HL-60 (cell line): ENCODE measurements at regions not wholly inside any gene's neighbourhood (a gene's known extent, or its start where the extent isn't known, plus 50 kb on each side); places are given as distances from the start of the nearest gene placed in this dataset.

Experiments
- GABPA ChIP-seq: IDR thresholded peaks from 2 replicates; pipeline ENCODE4 v1.6.1; 2012; ENCODE audit warnings: low read depth
- POLR2AphosphoS5 ChIP-seq: IDR thresholded peaks from 2 replicates; pipeline ENCODE4 v1.6.1; 2012; ENCODE audit warnings: low read depth
- SPI1 ChIP-seq: IDR thresholded peaks from 2 replicates; pipeline ENCODE4 v1.6.1; 2012; ENCODE audit warnings: low read depth, mild to moderate bottlenecking, borderline replicate concordance
- TF ChIP-seq, protein P1 (sequence below): IDR thresholded peaks from one replicate; pipeline ENCODE4 v1.5.1; 2011; ENCODE audit warnings: low read length, control low read depth, inconsistent platforms; ENCODE audit not compliant: insufficient read depth

DNA sequence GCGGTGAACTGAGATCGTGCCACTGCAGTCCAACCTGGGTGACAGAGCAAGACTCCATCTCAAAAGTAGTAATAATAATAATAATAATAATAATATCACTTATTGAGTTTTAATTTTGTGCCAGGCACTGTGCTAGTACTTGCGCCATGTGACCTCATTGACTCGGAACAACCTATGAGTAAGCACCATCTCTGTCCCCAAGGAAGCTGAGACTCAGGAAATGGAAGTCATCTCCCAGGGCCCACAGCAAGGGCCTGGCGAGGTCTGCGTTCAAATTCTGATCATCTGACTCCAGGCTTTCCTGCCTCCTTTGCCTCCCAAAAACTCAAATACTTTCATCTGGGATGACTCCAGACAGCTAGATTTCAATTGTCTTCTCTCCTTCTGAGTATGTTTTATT is 162.9 kb downstream of the SEC14L1 start:
- TF ChIP-seq, protein P1, sequence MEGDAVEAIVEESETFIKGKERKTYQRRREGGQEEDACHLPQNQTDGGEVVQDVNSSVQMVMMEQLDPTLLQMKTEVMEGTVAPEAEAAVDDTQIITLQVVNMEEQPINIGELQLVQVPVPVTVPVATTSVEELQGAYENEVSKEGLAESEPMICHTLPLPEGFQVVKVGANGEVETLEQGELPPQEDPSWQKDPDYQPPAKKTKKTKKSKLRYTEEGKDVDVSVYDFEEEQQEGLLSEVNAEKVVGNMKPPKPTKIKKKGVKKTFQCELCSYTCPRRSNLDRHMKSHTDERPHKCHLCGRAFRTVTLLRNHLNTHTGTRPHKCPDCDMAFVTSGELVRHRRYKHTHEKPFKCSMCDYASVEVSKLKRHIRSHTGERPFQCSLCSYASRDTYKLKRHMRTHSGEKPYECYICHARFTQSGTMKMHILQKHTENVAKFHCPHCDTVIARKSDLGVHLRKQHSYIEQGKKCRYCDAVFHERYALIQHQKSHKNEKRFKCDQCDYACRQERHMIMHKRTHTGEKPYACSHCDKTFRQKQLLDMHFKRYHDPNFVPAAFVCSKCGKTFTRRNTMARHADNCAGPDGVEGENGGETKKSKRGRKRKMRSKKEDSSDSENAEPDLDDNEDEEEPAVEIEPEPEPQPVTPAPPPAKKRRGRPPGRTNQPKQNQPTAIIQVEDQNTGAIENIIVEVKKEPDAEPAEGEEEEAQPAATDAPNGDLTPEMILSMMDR, result no peak
- TF ChIP-seq SPI1 (no peak), GABPA (no peak), POLR2AphosphoS5 (no peak)
